Mesodermal cell (in vitro differentiated cells): ENCODE measurements at regions not wholly inside any gene's neighbourhood (a gene's known extent, or its start where the extent isn't known, plus 50 kb on each side); places are given as distances from the start of the nearest gene placed in this dataset.
"Not testable (repeated sequence)": the region's sequence is repeated elsewhere in the genome, so short reads cannot be mapped to it uniquely, and the experiment has no call there.

ENCODE experiments used
- H3K27ac ChIP-seq: 2 replicates; pipeline ENCODE4 v1.7.0; 2013; ENCODE audit warnings: mild to moderate bottlenecking, low read depth, low read length, moderate library complexity; ENCODE audit not compliant: severe bottlenecking
- H3K36me3 ChIP-seq: 2 replicates; pipeline ENCODE4 v1.7.1; 2013; ENCODE audit warnings: mild to moderate bottlenecking, low read length, moderate library complexity; ENCODE audit not compliant: control insufficient read depth, insufficient read depth
- H3K4me1 ChIP-seq: one replicate; pipeline ENCODE4 v1.7.1; 2013; ENCODE audit warnings: mild to moderate bottlenecking, low read length; ENCODE audit not compliant: insufficient read depth, control insufficient read depth, poor library complexity, severe bottlenecking
- H3K4me3 ChIP-seq: 2 replicates; pipeline ENCODE4 v1.7.0; 2013; ENCODE audit warnings: low read length, control low read depth, mild to moderate bottlenecking; ENCODE audit not compliant: insufficient read depth, poor library complexity, severe bottlenecking; ENCODE audit errors: extremely low read depth
- H3K9me3 ChIP-seq: 2 replicates; pipeline ENCODE4 v1.7.1; 2013; ENCODE audit warnings: mild to moderate bottlenecking, low read length, moderate library complexity; ENCODE audit not compliant: control insufficient read depth
- WGBS, 2 experiments: methylation state at CpG; one replicate each; pipeline ENCODE4 v1.1.5; 2013; ENCODE audit warnings: missing lambda C conversion rate in 2 of 2; ENCODE audit not compliant: insufficient coverage in 2 of 2; 5-methylcytosine and 5-hydroxymethylcytosine counted together

DNA sequence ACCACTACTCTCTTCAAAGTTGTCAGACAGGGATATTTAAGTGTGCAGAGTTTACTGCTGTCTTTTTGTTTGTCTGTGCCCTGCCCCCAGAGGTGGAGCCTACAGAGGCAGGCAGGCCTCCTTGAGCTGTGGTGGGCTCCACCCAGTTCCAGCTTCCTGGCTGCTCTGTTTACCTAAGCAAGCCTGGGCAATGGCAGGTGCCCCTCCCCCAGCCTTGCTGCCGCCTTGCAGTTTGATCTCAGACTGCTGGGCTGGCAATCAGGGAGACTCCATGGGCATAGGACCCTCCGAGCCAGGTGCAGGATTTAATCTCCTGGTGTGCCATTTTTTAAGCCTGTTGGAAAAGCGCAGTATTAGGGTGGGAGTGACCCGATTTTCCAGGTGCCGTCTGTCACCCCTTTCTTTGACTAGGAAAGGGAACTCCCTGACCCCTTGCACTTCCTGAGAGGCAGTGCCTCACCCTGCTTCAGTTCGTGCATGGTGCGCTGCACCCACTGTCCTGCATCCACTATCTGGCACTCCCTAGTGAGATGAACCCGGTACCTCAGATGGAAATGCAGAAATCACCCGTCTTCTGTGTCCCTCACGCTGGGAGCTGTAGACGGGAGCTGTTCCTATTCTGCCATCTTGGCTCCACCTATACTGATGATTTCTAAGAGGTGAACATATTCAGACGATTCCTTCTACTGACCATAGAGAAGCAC lies 167.6 kb downstream of the CXXC4 start:
- not testable (repeated sequence) for H3K27ac ChIP-seq, H3K4me3 ChIP-seq, H3K9me3 ChIP-seq, H3K36me3 ChIP-seq, H3K4me1 ChIP-seq
- 75 to 81% methylated on average over 8 to 10 of the region's 12 CpGs for WGBS, 2 experiments

DNA sequence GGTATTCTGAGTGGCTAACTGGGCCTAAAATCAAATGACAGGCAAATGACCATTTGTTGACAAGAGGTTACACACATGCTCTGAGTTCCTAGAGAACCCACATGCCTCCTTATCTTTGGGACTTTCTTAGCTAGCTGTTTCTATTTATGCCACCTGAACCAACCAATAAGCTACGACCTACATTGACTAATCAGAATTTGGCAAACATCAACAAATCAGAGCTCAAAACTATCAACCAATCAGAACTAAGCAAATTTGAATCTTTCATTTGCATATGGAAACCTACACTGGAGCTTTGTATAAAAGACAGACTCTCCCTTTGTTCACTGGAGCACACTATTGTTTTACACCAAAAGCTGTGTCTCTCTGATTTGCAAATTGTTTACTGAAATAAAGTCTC lies 192.0 kb downstream of the CXXC4 start:
- Histone ChIP-seq H3K27ac (no peak overlapping the region), H3K4me3 (no peak overlapping the region), H3K36me3 (no peaks in the 10 kb centered on the region), H3K4me1 (no peaks in the 10 kb centered on the region), H3K9me3 (no peaks in the 10 kb centered on the region)
- 67 to 88% methylated on average over 1 of the region's 1 CpG for WGBS, 2 experiments

DNA sequence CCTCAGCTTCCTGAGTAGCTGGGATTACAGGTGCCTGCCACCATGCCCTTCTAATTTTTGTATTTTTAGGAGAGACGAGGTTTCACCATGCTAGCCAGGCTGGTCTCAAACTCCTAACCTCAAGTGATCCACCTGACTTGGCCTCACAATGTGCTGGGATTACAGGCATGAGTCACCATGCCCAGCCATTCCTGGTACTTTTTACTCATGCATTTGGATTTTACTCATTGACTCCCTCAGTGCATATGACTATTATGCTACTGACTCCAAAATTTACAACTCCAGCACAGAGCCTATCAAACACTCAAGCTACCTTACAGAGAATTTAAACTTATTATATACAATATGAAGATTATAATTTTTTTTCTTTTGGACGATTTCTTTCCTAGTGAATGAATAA lies 199.9 kb downstream of the CXXC4 start:
- 79% methylated on average over 1 of the region's 2 CpGs; no CpG with 5 or more reads in 1 of the 2 experiments for WGBS, 2 experiments

DNA sequence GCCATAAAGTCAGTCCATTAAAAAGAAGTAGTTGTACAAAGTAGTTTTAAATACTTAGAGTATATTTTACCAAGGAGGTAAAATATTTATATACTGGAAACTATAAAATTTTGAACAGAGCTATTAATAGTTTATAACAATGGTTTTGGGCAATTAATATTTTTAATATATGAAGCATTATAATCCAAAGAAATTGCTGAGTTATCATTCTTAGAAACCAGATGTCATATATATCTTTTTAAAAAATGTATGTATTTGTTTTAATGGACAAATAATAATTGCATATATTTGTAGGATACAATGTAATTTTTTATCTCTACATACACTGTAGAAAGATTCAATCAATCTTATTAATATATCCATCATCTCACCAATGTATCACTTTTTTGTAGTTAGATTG lies 207.8 kb downstream of the CXXC4 start:
- no peaks in the 10 kb centered on the region for H3K9me3 ChIP-seq
- H3K4me3 ChIP-seq = no peak overlapping the region
- H3K36me3 ChIP-seq = no peaks in the 10 kb centered on the region
- no peaks in the 10 kb centered on the region for H3K4me1 ChIP-seq
- no peak overlapping the region for H3K27ac ChIP-seq

More for the DNA sequence above, 199.9 kb downstream of the CXXC4 start:
- Histone ChIP-seq H3K4me3 (no peak overlapping the region), H3K36me3 (no peaks in the 10 kb centered on the region), H3K9me3 (no peaks in the 10 kb centered on the region), H3K4me1 (no peaks in the 10 kb centered on the region), H3K27ac (no peak overlapping the region)

DNA sequence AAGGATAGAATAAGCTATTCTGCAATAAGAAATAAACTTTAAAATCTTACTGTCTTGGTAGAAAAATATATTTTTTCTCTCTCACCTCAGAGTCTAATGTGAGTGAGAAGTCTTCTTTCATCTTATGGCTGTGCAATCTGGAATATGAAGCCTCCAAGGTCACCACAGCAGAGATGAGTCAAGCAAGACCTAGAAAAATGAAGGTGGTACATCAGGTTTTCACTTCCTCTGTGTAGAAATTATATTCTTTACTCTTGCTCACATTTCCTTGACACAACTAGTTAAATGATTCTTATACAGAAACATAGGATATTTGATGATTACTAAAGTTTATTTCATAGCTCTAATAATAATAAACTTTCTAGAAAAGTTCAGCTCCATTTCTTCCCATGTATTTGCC lies 211.4 kb downstream of the CXXC4 start:
- Histone ChIP-seq H3K27ac (no peak overlapping the region), H3K36me3 (no peaks in the 10 kb centered on the region), H3K9me3 (no peaks in the 10 kb centered on the region), H3K4me1 (no peaks in the 10 kb centered on the region), H3K4me3 (no peak overlapping the region)

DNA sequence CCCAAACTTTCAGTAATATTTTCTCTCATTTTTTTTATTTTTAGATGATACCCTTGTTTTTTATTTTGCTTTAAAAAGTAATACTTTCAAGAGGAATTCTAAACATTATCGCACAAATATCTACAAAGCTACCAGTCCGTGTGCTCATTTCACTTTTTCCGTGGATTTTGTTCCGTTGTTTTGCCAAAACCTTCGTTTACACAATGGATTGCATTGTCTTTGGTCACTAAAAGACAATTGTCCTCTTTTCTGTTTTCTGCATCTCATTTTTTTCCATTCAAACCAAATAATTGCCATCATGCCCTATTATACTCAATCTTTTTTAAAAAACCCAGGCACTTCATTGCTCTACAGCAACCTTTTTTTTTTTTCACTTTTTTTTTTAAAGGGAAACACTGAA lies 214.9 kb downstream of the CXXC4 start:
- H3K9me3 ChIP-seq = no peaks in the 10 kb centered on the region
- no peak overlapping the region for H3K27ac ChIP-seq
- 77 to 85% methylated on average over 5 of the region's 5 CpGs for WGBS, 2 experiments
- no peaks in the 10 kb centered on the region for H3K36me3 ChIP-seq
- H3K4me1 ChIP-seq = no peaks in the 10 kb centered on the region
- H3K4me3 ChIP-seq = no peak overlapping the region

DNA sequence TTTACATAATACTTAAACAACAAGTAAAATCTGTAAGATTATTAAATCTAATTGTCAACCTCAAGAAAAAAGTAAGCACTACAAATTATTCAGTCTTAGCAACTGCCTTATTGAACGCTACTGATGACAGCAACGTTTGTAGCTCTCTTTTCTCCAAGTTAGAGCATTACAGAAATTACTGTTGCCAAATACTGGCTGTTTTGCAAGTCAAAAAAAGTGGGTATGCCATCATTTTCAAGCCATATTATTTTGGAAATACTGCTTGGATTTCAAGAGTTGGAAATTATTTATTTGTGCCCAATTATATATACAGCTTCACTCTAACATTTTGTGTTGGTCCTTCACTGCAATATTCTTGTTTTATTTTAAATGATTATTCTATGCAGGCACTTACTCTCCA lies 221.7 kb downstream of the CXXC4 start:
- no peak overlapping the region for H3K4me3 ChIP-seq
- no peak overlapping the region for H3K27ac ChIP-seq
- H3K4me1 ChIP-seq = no peaks in the 10 kb centered on the region
- H3K36me3 ChIP-seq = no peaks in the 10 kb centered on the region
- WGBS, 2 experiments = 74 to 80% methylated on average over 2 of the region's 2 CpGs
- H3K9me3 ChIP-seq = no peaks in the 10 kb centered on the region

DNA sequence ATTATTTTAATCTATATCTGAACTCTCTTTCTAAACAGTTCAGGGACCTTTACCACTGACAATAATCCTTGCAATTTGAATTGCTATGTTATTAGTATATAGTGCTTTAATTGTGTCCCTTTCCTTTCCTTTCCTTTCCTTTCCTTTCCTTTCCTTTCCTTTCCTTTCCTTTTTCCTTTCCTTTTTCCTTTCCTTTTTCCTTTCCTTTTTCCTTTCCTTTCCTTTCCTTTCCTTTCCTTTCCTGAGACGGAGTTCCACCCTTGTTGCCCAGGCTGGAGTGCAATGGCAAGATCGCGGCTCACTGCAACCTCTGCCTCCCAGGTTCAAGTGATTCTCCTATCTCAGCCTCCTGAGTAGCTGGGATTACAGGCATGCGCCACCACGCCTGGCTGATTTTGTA lies 225.1 kb downstream of the CXXC4 start:
- not testable (repeated sequence) for H3K9me3 ChIP-seq, H3K4me1 ChIP-seq, H3K27ac ChIP-seq, H3K36me3 ChIP-seq, H3K4me3 ChIP-seq
- WGBS, 2 experiments = 71% methylated on average over 1 of the region's 5 CpGs; no CpG with 5 or more reads in 1 of the 2 experiments

DNA sequence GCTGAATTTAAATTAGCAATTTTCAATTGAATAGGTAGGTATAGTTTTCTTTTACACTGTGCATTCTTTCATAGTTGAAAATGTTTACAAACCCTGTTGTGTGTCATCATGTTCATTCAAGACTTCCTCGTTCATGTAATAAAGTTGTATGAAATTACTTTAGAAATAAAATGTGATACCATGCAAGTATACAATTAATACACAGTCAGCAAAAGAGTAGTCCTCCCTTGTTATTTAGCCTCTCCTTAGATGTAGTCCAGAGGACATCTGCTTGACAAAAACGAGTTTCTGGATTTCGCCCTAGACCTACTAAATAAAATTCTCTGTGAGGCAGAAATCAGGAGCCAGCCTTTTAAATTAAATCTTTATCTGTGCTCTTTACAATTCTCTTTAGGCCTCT lies 231.6 kb downstream of the CXXC4 start:
- no peaks in the 10 kb centered on the region for H3K9me3 ChIP-seq
- 72 to 95% methylated on average over 2 of the region's 3 CpGs for WGBS, 2 experiments
- no peak overlapping the region for H3K4me3 ChIP-seq
- no peaks in the 10 kb centered on the region for H3K4me1 ChIP-seq
- H3K27ac ChIP-seq = no peak overlapping the region
- H3K36me3 ChIP-seq = no peaks in the 10 kb centered on the region

DNA sequence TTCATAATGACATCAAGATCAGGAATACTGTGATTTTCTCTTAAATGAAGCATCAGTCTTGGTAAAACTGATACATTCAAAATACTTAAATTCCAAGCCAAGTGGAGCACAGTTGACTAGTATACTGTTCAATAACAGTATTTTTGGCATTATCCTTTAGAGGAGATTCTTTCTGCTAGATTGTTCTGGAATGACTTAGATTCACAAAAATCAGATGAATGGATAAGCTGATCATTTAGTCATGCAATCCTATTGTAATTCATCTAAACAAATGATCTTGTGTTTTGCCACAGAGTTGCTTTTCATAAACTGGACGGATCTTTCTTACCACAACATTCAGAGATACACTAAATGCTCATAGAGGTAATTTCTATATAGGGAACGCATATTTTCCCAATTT lies 232.0 kb downstream of the CXXC4 start:
- no peaks in the 10 kb centered on the region for H3K4me1 ChIP-seq
- H3K27ac ChIP-seq = no peak overlapping the region
- no peaks in the 10 kb centered on the region for H3K9me3 ChIP-seq
- WGBS, 2 experiments = no CpG with 5 or more reads among the region's 2 CpGs
- H3K36me3 ChIP-seq = no peaks in the 10 kb centered on the region
- H3K4me3 ChIP-seq = no peak overlapping the region

DNA sequence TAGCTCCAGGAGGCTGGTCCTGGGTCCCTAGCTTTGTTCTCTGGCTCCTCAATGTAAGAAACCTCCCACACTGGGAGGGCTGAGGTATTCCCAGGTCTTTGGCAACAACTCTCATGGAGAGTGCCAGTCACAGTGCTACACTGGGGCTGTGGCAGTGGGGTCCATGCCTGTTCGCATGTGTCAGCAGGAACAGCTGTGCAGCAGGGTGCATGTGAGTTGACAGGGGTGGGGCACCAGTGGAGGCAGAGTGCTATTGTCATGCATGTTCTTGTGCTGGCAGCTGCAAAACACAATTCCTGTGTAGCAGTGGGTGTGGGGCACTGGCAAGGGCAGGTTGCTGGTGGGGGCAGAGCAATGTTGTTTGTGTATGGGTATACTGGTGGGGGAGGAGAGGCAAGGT lies 246.0 kb downstream of the CXXC4 start:
- Histone ChIP-seq H3K27ac (no peak overlapping the region), H3K9me3 (no peaks in the 10 kb centered on the region), H3K36me3 (no peaks in the 10 kb centered on the region), H3K4me3 (no peak overlapping the region), H3K4me1 (no peaks in the 10 kb centered on the region)
- 75 to 88% methylated on average over 1 of the region's 1 CpG for WGBS, 2 experiments
